ENCODE measurements at regions not wholly inside any gene's neighbourhood (a gene's known extent, or its start where the extent isn't known, plus 50 kb on each side); places are given as distances from the start of the nearest gene placed in this dataset.
"Not testable (repeated sequence)": the region's sequence is repeated elsewhere in the genome, so short reads cannot be mapped to it uniquely, and the experiment has no call there.

- no peak for DNase-seq
Measured at GRCh38 chr5:56763711-56764466, 51.5 kb upstream of the MAP3K1 start.

DNA sequence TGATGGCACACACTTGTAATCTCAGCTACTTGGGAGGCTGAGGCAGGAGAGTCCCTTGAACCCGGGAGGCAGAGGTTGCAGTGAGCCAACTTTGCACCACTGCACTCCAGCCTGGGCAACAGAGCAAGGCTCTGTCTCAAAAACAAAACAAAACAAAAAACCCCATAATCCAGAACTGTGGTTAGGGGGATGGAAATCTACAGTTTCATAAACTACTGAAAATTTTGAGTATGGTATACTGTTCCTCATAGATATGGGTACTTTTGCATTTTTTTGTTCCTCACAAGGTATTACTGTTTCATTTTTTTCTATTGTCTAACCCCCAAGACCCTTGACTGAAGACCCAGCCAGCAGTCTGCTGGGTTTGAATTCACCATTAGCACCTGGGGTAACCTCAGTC lies 52.2 kb upstream of the MAP3K1 start:
- no peak for DNase-seq

DNA sequence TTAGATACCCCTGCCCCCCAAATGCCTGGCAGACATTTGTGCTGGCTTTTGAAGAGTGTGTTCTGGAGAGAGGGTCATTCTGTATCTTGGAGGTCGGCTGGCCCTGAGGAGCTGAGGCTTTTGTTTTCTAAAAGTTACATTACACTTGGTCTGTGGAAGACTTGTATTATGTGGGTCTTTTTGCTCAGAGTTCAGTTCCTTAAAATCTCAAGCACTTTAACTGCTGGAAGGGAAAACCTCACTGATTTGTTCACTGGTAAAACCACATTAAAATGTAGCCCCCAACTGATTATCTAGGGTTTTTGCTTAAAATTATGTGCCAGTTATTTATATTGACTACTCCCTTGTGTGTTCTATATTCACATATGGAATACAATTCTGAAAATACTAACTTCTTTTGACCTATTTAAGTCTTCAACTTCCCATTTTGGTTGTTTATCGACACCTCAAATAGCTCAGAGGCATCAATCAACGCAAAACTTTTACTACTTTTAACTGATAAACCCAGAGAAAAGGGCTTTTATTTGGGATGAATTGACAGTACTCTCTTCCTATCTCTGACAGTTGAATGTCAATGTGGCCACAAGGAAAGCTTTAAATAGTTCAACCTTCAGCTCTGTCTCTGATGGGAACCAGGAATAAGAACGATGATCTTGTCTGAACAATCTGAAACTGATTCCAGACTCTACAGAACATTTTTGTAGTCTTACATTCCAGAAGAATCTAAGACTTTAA lies 54.0 kb upstream of the MAP3K1 start:
- no peak for DNase-seq

GRCh38 chr5:56760723-56761122 lies 54.6 kb upstream of the MAP3K1 start:
- no peak for DNase-seq

- DNase-seq: no peak
Measured at GRCh38 chr5:56759521-56760216, 55.7 kb upstream of the MAP3K1 start.

DNA sequence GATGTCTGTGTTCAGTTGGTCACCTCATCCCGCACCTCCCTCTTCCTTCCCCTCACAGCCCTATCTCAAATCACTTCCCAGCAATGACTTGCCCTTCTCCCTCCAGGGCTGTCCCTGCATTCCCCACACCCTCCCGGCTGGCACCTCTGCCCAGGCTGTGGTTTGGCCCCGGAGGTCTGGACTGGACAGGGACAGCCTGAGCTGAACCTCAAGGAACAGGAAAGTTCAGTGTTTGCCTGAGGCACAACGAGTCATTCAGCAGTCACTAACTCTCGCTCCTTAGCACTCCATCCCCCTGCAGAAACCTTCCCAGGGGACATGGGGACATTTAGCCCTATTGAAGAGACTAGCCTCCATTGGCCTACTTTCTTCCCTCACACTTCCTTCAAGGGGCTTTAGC lies 58.3 kb upstream of the MAP3K1 start:
- no peak for DNase-seq

GRCh38 chr5:56755036-56755555 lies 60.3 kb upstream of the MAP3K1 start:
- no peak for DNase-seq

GRCh38 chr5:56753588-56753987 lies 61.8 kb upstream of the MAP3K1 start:
- not testable (repeated sequence) for DNase-seq

DNA sequence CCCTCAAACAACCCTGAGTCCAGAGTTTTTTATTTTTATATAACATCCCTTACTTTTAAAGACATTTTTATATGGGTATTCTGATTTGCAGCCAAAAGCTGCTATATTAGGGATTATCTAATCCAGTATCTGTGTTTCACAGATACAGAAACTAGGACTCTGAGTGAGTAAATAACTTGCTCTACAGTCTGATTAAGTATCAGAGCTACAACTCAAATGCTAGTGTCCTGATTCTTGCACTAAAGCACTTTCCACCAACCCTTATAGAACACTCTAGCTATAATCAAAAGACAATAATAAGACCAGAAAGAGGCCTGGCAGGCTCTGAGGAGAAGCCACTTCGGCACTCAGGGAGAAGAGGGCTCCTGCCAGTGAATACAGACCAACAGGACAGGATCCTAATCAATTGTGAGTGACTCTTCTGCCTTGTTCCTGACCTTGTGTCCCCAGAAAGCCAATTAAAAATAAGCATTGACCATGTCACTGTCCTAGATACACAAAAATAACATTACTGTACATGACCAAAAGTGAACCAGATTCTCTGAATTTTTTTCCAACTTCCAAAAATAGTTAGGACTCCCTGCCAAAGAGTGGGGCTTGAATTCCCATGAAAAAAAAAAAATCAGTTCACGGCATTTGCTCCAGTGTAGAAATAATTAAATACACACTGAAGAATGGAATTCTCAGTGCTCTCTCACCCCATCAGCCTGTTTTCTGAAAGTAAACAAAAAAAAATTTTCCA lies 63.6 kb upstream of the MAP3K1 start:
- no peak for DNase-seq

GRCh38 chr5:56749842-56750241 lies 65.5 kb upstream of the MAP3K1 start:
- peak; percentile 12 for DNase-seq

GRCh38 chr5:56746553-56747339 lies 68.6 kb upstream of the MAP3K1 start:
- no peak for DNase-seq

GRCh38 chr5:56745864-56746263 lies 69.5 kb upstream of the MAP3K1 start:
- DNase-seq: no peak

GRCh38 chr5:56740868-56741267 lies 74.5 kb upstream of the MAP3K1 start:
- no peak for DNase-seq

GRCh38 chr5:56739990-56740389 lies 75.4 kb upstream of the MAP3K1 start:
- DNase-seq: no peak

- no peak for DNase-seq
Measured at GRCh38 chr5:56737951-56738606, 77.3 kb upstream of the MAP3K1 start.

DNA sequence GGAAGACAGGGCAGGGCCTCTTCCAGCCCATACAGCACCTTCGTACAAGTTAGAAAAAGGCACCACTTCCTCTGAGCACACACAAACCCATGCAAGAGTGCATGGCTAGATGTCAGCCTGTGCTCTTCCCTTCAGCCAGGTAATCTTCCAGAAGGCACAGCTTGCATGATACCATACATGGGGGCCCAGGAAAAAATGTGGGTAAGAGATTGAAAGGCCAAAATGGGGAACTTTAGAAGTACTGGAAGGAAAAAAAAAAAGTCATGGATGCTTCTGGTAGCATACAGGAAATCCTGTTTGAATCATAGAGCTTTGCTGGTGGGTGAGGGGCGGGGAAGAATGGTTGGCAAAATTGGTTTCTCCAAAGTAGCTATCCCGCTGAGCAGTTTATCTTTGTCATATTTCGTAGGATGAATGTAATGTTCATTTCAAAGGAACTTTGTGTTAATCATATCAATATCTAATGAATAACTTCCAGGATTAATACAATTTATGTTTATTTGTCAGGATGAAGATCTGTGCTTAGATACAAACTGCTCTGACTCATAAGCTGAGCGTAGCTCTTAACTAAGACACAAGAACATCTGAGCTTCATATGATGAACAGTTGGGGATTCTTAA lies 78.2 kb upstream of the MAP3K1 start:
- no peak for DNase-seq

- no peak for DNase-seq
Measured at GRCh38 chr5:56735849-56736641, 79.3 kb upstream of the MAP3K1 start.

DNA sequence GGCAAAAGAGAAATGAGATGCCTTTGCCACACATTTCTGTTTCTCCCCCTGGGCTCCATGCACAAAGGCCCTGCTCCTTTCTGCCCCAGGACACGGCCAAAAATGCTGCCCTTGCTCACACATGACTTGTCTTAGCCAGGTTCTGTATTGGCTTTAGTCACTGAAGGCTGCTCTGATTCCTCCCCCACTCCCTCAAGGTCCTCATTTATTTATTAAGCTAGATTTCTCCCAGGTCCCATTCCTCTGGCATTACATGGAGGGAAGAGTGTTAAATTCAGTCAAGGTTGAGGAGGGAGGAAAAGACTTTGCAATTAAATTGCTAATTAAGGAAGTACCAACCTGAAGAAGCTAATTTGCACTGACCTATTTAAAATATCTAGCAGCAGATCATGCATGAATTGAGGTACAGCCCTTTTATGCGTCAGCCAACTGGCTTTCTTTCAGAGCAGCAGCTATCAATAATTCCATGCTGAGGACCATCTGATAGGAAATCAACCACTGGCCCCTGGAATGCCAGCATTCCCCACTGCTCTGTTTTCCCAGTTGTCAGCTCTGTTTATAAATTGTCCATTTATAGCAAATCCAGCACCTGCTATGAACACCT lies 81.2 kb upstream of the MAP3K1 start:
- DNase-seq: no peak

DNA sequence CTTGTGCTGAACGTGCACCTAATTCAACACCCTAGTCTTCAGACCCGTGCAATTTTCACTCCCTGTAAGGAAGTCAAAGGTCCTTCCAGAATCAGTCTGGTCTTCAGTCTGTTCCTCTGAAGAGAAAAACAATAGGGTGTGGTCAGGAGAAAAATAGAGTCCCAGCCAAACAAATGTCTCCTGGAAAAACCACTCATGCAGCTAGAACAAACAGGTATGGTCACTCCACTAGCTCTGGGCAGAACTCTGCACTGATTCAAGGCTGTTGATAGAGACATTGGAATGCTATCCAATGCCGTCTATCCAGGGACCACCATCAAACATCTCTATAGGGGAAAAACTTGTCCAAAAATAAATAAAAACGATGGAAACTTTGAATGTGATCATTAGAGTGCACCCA lies 81.8 kb upstream of the MAP3K1 start:
- no peak for DNase-seq

GRCh38 chr5:56732121-56732520 lies 83.2 kb upstream of the MAP3K1 start:
- DNase-seq: no peak
